ENCODE measurements at regions not wholly inside any gene's neighbourhood (a gene's known extent, or its start where the extent isn't known, plus 50 kb on each side); places are given as distances from the start of the nearest gene placed in this dataset.
"Not testable (repeated sequence)": the region's sequence is repeated elsewhere in the genome, so short reads cannot be mapped to it uniquely, and the experiment has no call there.

GRCh38 chr3:87101861-87102625, 111.1 kb upstream of the VGLL3 start:
- Histone ChIP-seq H2AFZ (peak overlapping the region; percentile 5; the same call in 1 of the 2 replicates), H3K27me3 (ENCODE audit: insufficient read depth) (no peaks in the 10 kb centered on the region), H3F3A (replicated peaks; ENCODE audit: low read depth) (no peaks in the 10 kb centered on the region), H3K4me1 (ENCODE audit: insufficient read depth) (peaks cover 17% of the 10 kb centered on the region; the same call in 1 of the 2 replicates), H4K20me1 (replicated peaks; ENCODE audit: insufficient read depth) (no peaks in the 10 kb centered on the region), H3K4me2 (0 out of 2 replicates have a peak overlapping the region, but pooled peaks have one; percentile 4), H3K27ac (ENCODE audit: low read depth) (no peak overlapping the region), H3K79me2 (replicated peaks; ENCODE audit: insufficient read depth) (no peaks in the 10 kb centered on the region), H3K36me3 (ENCODE audit: insufficient read depth) (peaks cover 6% of the 10 kb centered on the region; the same call in 1 of the 2 replicates), H3K4me3 (no peak overlapping the region), H3K9me2 (ENCODE audit: insufficient read depth) (peaks cover 8% of the 10 kb centered on the region)
- Mint-ChIP-seq H3K27me3 (ENCODE audit: insufficient read depth, low read depth, poor library complexity) (peaks cover 6% of the 10 kb centered on the region), H3K4me3 (no peak overlapping the region), H3K4me1 (peaks cover 13% of the 10 kb centered on the region), H3K27ac (peak overlapping the region; percentile 41; the same call in 1 of the 2 replicates), H3K36me3 (ENCODE audit: low read depth) (peaks cover 38% of the 10 kb centered on the region), H3K9me3 (peaks cover 46% of the 10 kb centered on the region)
- peak; percentile 16 for DNase-seq (ENCODE audit: low spot score)
- no peak; the same call in 1 of the 3 replicates for ATAC-seq
- no peak for TF ChIP-seq ETS1 (IDR thresholded peaks at IDR 0.05)
- TF ChIP-seq REST (IDR thresholded peaks at IDR 0.05; ENCODE audit: unreplicated experiment), result no peak
- TF ChIP-seq EZH2 (IDR thresholded peaks at IDR 0.05; ENCODE audit: low read depth, unreplicated experiment), result no peak
- no peak for TF ChIP-seq JUNB (IDR thresholded peaks at IDR 0.05; ENCODE audit: unreplicated experiment)
- no peak for TF ChIP-seq ZNF462 (CRISPR knock-in tag; IDR thresholded peaks at IDR 0.05)
- TF ChIP-seq NANOG (IDR thresholded peaks at IDR 0.05; ENCODE audit: borderline replicate concordance), result no peak
- no peak for TF ChIP-seq STAT1 (IDR thresholded peaks at IDR 0.05; ENCODE audit: unreplicated experiment)
- no peak for TF ChIP-seq ZNF331 (CRISPR knock-in tag; IDR thresholded peaks at IDR 0.05; ENCODE audit: low read depth)
- TF ChIP-seq EZH2phosphoT487 (IDR thresholded peaks at IDR 0.05; ENCODE audit: unreplicated experiment), result no peak
- TF ChIP-seq ZNF114 (CRISPR knock-in tag; IDR thresholded peaks at IDR 0.05), result no peak

GRCh38 chr3:87097733-87098132, 106.8 kb upstream of the VGLL3 start:
- not testable (repeated sequence) for H3K79me2 ChIP-seq (replicated peaks; ENCODE audit: insufficient read depth); H3K36me3 ChIP-seq (ENCODE audit: insufficient read depth); H3K27me3 ChIP-seq (ENCODE audit: insufficient read depth); H3K27ac ChIP-seq (ENCODE audit: low read depth); DNase-seq (ENCODE audit: low spot score); H3K4me2 ChIP-seq; H3K27ac Mint-ChIP-seq; H3K9me2 ChIP-seq (ENCODE audit: insufficient read depth); H2AFZ ChIP-seq; H3K4me3 ChIP-seq; H3K27me3 Mint-ChIP-seq (ENCODE audit: insufficient read depth, low read depth, poor library complexity); H3K4me3 Mint-ChIP-seq; ATAC-seq; H3F3A ChIP-seq (replicated peaks; ENCODE audit: low read depth); H4K20me1 ChIP-seq (replicated peaks; ENCODE audit: insufficient read depth)
- H3K4me1 ChIP-seq (ENCODE audit: insufficient read depth), result peaks cover 17% of the 10 kb centered on the region; the same call in 1 of the 2 replicates
- peaks cover 31% of the 10 kb centered on the region for H3K36me3 Mint-ChIP-seq (ENCODE audit: low read depth)
- peaks cover 41% of the 10 kb centered on the region for H3K9me3 Mint-ChIP-seq
- H3K4me1 Mint-ChIP-seq, result peaks cover 12% of the 10 kb centered on the region
